Fibroblast of the aortic adventitia (primary cell): ENCODE measurements at regions not wholly inside any gene's neighbourhood (a gene's known extent, or its start where the extent isn't known, plus 50 kb on each side); places are given as distances from the start of the nearest gene placed in this dataset.

ENCODE experiments used
- DNase-seq: peaks from one replicate; pipeline ENCODE4 v3.0.0-alpha.2; 2010; ENCODE audit warnings: low read depth
- H3K4me3 ChIP-seq: 2 replicates; pipeline ENCODE4 v1.5.1; 2011; ENCODE audit warnings: low read depth, mild to moderate bottlenecking, control low read depth, low read length, moderate library complexity
- TF ChIP-seq, protein P1 (sequence below): IDR thresholded peaks from 2 replicates; pipeline ENCODE4 v1.5.1; 2011; ENCODE audit warnings: mild to moderate bottlenecking, low read length, control low read depth, inconsistent platforms; ENCODE audit not compliant: insufficient read depth

DNA sequence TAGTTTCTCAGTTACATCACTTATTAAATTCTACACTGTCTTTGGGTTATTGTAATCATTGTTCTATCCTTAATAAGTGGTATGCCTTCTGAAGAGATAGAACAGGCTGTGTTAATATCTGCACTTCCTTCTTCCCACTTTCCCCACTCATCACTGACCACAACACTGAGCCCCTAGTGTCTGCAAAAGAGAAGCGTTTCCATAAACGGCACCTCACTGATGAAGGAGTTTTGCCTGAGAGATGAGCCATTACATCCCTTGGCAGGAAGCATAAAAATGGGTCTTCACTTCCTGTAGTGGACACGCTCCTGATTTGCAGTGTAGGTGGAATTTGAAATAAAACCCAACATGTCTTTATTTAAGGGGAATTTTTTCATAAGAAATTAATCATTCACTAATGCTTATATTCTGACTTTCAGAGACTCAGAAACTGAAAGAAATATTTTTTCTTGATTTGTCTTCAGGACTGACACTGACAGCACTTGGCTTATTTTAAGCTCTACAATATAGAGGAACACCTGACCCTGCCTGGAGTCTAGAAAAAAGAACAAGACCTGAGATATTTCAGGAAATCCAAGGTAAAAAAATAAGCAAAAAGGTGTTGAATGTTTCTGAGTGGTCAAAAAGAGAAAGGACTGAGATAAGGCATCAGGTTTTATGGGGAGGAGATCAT lies 275.3 kb downstream of the RAD51AP2 start:
- no peak overlapping the region for H3K4me3 ChIP-seq
- TF ChIP-seq, protein P1, sequence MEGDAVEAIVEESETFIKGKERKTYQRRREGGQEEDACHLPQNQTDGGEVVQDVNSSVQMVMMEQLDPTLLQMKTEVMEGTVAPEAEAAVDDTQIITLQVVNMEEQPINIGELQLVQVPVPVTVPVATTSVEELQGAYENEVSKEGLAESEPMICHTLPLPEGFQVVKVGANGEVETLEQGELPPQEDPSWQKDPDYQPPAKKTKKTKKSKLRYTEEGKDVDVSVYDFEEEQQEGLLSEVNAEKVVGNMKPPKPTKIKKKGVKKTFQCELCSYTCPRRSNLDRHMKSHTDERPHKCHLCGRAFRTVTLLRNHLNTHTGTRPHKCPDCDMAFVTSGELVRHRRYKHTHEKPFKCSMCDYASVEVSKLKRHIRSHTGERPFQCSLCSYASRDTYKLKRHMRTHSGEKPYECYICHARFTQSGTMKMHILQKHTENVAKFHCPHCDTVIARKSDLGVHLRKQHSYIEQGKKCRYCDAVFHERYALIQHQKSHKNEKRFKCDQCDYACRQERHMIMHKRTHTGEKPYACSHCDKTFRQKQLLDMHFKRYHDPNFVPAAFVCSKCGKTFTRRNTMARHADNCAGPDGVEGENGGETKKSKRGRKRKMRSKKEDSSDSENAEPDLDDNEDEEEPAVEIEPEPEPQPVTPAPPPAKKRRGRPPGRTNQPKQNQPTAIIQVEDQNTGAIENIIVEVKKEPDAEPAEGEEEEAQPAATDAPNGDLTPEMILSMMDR: no peak
- DNase-seq: no peak

GRCh38 chr2:17239550-17239949 lies 278.7 kb downstream of the RAD51AP2 start:
- no peak overlapping the region for H3K4me3 ChIP-seq
- no peak for DNase-seq
- TF ChIP-seq, protein P1: no peak

DNA sequence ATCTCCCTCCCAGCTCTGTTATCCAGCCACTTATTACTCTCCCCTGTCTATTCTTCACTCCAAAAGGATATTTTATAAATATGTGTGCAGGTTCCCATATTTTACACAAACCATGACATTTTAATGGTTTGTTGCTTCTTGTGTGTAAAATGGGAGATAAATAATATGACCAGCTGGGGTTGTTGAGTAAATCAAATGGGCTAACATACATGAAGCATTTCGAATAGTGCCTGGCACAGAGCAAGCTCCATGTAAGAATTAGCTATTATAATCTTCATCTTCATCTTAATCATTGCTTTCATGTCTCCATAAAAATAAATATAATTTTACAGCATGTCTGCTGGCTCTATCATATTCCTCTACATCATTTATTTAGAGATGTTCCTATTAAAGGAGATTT lies 283.1 kb downstream of the RAD51AP2 start:
- TF ChIP-seq, protein P1: no peak
- DNase-seq: no peak
- no peak overlapping the region for H3K4me3 ChIP-seq

DNA sequence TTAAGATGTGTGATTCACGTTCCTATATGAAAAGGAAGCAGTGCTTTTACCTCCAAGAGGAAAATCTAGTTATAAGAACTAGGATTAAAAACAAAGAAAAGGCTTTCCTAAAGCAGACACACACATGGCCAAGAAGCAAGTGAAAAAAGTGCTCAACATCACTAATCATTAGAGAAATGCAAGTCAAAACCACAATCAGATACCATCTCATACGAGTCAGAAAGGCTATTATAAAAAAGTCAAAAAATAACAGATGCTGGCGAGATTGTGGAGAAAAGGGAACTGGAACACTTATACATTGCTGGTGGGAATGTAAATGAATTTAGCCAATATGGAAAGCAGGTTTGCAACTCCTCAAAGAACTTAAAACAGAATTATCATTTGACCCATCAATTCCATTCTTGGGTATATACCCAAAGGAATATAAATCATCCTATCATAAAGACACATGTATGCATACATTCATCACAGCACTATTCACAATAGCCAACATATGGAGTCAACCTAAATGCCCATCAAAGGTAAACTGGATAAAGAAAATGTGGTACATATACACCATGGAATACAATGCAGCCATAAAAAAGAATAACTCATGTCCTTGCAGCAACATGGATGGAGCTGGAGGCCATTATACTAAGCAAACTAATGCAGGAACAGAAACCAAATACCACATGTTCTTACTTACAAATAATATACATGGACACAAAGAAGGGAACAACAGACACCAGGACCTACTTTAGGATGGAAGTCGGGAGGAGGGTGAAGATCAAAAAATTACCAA lies 285.3 kb downstream of the RAD51AP2 start:
- no peak overlapping the region for H3K4me3 ChIP-seq
- TF ChIP-seq, protein P1: no peak
- no peak for DNase-seq

DNA sequence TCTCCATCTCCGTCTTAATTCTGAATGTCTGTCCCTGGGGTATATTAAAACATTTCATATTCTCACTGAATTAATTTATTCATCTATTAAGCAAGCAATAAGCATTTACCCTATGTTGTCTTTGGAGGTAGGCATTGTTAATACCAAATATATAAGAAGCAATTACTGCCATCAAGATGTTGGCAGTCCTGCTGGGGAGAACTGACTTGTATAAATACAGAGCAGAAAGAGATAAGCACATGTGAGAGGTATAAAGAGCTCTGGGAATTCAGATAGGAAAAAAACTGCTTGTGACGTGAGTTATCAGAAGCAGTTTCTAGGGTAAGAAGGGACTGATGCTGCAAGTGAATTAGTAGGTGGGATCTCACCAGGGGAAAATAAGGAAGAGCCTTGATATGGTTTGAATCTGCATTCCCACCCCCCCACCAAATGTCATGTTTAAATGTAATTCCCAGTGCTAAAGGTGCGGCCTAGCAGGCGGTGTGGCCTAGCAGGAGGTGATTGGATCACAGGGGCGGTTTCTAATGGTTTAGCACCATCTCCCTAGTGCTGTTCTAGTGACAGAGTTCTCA lies 286.8 kb downstream of the RAD51AP2 start:
- DNase-seq: no peak
- TF ChIP-seq, protein P1: no peak
- no peak overlapping the region for H3K4me3 ChIP-seq

- H3K4me3 ChIP-seq: no peak overlapping the region
- TF ChIP-seq, protein P1: no peak
- no peak for DNase-seq
Measured at GRCh38 chr2:17229414-17229813, 288.8 kb downstream of the RAD51AP2 start.
